HG02571 (cell line): ENCODE measurements at regions not wholly inside any gene's neighbourhood (a gene's known extent, or its start where the extent isn't known, plus 50 kb on each side); places are given as distances from the start of the nearest gene placed in this dataset.

Experiments
- ATAC-seq: cut with Tn5 transposase; IDR thresholded peaks from one replicate; pipeline ENCODE4 v1.9.1; 2021; ENCODE audit warnings: mild to moderate bottlenecking, moderate library complexity; ENCODE audit not compliant: unreplicated experiment

GRCh38 chr12:59087691-59088090 is 167.4 kb upstream of the LRIG3 start:
- ATAC-seq, result no peak

- no peak for ATAC-seq
These were observed 166.9 kb upstream of the LRIG3 start for GRCh38 chr12:59087077-59087673.

DNA sequence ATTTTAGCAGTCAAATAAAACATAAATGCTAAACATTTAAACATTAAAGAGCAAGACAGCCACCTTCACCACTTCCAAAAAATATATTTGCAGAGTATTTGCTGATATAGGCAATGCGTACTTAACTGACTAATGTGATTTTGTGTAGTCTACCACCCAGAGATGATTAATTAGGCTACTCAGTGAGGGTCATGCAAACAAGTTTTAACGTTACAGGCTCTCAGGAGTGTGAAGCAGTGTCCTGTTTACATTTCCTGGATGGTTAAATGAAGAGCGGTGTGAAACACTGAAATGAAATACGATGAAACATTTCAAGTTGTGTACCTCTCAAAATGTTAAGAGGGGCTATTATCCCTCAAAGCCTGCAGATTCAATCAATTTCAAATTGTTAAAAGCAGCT is 165.8 kb upstream of the LRIG3 start:
- no peak for ATAC-seq

GRCh38 chr12:59085690-59086089 is 165.4 kb upstream of the LRIG3 start:
- ATAC-seq, result no peak

DNA sequence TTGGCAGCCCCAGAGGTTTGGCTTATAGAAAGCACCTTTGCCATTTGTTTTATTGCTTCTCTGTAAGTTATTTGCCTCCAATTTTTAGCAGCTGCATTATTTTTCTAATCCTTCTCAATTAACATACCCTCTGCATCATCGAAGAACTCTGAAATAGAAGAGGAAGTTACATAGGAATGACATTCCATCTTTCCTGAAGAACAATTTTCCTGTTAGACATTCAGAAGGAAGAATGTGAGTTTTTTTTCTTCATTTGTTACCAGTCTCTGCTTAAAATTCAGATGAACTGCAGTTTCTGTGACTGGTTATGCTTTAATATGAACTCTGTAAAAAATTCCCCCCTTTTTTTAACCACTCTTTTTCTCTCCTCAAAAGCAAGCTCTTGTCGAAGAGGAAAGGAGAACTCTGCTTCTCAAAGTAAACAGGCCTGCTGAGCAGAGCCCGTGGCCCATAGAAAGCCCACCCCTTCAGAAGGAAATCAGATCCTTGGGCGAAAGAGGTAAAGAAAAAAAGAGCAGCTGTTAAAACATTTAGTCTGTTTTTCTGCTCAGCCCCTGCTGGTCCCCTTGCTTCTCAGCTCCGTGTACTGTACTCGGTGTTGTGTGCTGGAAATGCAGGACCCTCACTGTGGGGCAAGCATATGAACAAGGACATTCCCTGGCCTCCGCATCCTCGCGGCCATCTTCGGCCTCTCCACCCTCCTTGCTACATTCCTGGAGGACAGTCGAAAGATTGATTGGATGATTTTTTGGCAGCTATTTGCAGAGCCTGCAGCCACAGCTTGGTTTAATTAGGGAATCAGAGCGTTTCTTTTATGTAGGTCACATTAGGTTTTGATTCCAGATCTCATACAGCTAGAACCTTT is 164.4 kb upstream of the LRIG3 start:
- no peak for ATAC-seq

DNA sequence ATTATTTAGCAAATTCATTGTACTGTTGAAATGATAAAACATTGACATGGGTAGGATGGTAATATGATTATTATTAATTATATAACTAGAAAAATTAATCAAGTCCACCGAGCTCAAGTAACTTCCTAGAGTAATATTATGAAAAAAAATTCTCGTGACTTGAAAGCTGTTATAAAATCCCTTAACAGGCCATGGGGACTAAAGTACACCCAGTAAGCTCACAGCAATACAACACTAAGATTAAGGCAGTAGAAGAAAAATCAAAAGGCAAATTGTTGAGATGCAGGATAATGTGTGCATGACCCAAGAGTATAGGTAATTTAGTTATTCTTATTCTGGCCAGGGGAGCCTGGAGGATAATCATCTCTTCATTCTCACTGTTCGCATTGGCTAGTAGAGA is 162.6 kb upstream of the LRIG3 start:
- ATAC-seq, result no peak

DNA sequence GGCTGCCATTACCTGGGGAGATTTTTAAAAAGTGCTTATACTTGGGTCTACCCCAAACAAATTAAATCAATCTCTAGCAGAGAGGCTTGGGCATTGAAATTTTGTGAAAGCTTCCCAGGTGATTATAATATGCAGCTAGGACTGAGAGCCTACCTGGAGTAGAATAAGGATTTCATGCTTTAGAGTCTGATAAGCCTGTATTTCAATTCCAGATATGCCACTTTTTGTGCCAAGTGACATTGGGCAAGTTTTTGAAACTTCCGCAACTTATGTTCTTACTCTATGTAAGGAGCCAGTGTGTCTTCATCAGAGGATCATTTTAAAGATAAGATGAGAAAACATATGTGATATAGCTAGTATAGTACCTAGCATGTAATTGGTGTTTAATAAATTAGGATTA is 159.8 kb upstream of the LRIG3 start:
- no peak for ATAC-seq

- ATAC-seq, result no peak
These were observed 159.2 kb upstream of the LRIG3 start for GRCh38 chr12:59079472-59079871.

- ATAC-seq, result no peak
These were observed 158.7 kb upstream of the LRIG3 start for GRCh38 chr12:59079002-59079401.

DNA sequence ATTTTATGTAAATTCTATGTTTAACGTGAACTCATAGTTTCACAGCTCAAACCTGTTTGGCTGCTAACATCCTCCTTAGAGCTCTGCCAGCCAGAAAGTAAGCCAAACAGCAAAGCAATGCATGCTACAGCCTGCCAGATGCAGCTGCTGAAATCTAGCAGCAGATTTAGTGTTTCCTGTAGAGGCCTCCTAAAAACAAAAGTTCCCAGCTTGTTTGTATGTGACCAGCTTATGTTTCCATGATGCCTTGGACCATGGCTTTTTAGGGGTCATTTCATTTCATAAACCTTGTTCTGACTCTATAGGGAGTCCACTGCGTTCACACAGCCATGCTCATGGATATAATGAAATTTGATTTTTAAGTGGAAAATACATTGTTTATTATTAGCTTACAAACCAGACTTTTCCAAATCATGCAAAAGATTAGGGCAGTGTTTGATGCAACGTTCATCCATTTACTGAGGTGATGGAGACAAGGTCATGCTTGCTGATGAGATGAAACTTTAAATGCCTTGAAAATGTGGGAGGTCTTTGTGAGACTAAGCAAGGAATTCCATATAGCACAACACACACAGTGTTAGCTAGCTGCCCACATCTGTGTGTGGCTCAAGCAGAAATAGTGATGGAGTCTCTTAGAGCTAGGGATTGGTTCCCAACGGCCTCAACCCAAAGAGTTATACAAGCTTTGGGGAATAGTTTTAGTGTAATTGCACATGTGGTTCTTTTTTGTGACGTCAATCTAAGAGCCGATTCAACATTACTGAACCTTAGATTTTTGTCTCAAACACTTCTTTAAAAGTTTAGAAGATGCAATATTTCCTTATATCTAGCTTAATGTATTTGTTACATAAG is 157.5 kb upstream of the LRIG3 start:
- ATAC-seq, result no peak

GRCh38 chr12:59077153-59077552 is 156.8 kb upstream of the LRIG3 start:
- no peak for ATAC-seq

- ATAC-seq, result no peak
These were observed 156.3 kb upstream of the LRIG3 start for GRCh38 chr12:59076622-59077021.

DNA sequence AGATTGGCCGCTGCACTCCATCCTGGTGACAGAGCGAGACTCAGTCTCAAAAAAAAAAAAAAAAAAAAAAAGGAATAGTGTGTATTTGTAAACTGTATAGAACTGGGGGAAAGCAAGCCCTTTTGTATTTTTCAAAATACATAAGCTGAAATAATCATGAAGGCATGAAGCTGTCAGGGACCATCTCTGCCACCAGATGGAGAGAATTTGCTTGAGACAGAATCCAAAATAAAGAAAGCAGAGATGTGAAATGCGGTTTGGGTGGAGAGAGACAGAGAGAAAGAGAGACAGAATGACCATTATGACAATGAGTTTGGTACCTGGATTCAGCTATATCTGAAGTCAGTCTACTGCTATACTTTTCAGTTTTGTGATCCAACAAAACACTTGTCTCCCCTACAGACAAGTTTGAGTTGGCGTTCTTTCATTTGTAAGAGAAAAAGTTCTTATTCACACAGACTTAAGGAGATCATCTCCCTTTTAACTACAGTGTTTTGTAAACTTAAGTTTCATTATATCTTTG is 155.7 kb upstream of the LRIG3 start:
- ATAC-seq, result no peak

GRCh38 chr12:59075141-59075540 is 154.8 kb upstream of the LRIG3 start:
- ATAC-seq, result no peak

- ATAC-seq, result no peak
These were observed 150.1 kb upstream of the LRIG3 start for GRCh38 chr12:59070322-59070933.

GRCh38 chr12:59069516-59069915 is 149.2 kb upstream of the LRIG3 start:
- ATAC-seq, result no peak

GRCh38 chr12:59068436-59068835 is 148.1 kb upstream of the LRIG3 start:
- no peak for ATAC-seq

DNA sequence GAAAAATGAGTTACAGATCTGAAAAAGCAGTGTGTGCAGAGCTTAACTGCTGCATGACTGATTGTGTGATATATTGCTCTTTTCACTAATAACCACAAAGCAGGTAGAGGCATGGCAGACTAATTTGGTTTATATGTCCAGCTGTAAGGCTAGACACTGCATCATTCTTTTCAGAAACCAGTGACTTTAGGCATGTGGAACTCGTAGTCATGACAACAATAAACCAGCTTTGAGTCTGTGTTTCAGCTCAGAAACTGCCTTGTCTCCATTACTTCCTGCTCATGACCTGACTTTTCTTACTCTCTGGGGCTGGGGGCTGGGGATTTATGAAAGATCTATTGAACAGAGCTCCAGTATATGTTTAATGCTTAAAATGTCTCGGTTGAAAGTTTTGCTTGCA is 146.8 kb upstream of the LRIG3 start:
- no peak for ATAC-seq

GRCh38 chr12:59066445-59066844 is 146.1 kb upstream of the LRIG3 start:
- no peak for ATAC-seq

- ATAC-seq, result no peak
These were observed 139.0 kb upstream of the LRIG3 start for GRCh38 chr12:59059088-59059935.
